SK-N-MC (cell line): ENCODE measurements at regions not wholly inside any gene's neighbourhood (a gene's known extent, or its start where the extent isn't known, plus 50 kb on each side); places are given as distances from the start of the nearest gene placed in this dataset.

Experiments used
- DNase-seq: peaks from one replicate; pipeline ENCODE4 v3.0.0-alpha.2; 2011; ENCODE audit warnings: low read depth, low spot score
- H3K27ac ChIP-seq: fragments of 200-600 bp; sonication (generic); 2 replicates; pipeline ENCODE4 v1.5.1; 2016; ENCODE audit warnings: mixed run types
- H3K36me3 ChIP-seq: fragments of 200-600 bp; sonication (generic); 2 replicates; pipeline ENCODE4 v1.6.1; 2017; ENCODE audit warnings: antibody characterized with exemption, low read length, mixed read lengths; ENCODE audit not compliant: insufficient read depth
- H3K4me3 ChIP-seq: fragments of 200-600 bp; sonication (generic); 2 replicates; pipeline ENCODE4 v1.5.1; 2016
- H3K9ac ChIP-seq: fragments of 200-600 bp; sonication (generic); 2 replicates; pipeline ENCODE4 v1.8.0; 2017; ENCODE audit warnings: mixed run types, mixed read lengths; ENCODE audit not compliant: insufficient read length
- H3K9me3 ChIP-seq: fragments of 200-600 bp; sonication (generic); 2 replicates; pipeline ENCODE4 v1.6.1; 2017; ENCODE audit warnings: low read depth, mild to moderate bottlenecking, antibody characterized with exemption, low read length, moderate library complexity, mixed read lengths
- EZH2 ChIP-seq: fragments of 200-600 bp; sonication (generic); IDR thresholded peaks from one replicate; pipeline ENCODE4 v1.6.1; 2017; ENCODE audit warnings: antibody characterized with exemption
- FOXP2 ChIP-seq: optimal IDR thresholded peaks from 2 replicates; pipeline ENCODE3; 2011; ENCODE audit warnings: mild to moderate bottlenecking, moderate library complexity; ENCODE audit not compliant: insufficient read depth; ENCODE audit errors: extremely low read length, control extremely low read depth
- POLR2AphosphoS5 ChIP-seq: IDR thresholded peaks from 2 replicates; pipeline ENCODE4 v1.6.1; 2012; ENCODE audit warnings: mild to moderate bottlenecking, low read depth, low read length, borderline replicate concordance

DNA sequence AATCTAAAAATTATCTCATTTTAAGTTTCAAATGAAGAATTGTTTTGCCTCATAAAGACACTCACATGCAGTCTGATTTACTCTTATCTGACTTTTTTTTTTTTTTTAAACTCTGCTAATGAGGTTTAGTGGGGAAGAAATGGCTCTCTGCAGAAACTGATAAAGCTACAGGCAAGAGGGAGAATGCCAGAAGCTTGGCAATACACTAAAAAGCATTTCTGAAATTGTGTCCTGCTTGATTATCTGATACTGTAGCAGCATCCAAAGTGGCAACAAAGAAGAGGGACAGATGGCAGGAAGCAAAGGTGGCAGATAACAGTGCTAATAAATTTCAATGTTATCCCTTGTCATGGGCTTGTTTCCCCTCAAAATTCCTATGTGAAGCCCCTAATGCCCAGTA, 1744.9 kb downstream of the NCAM2 start:
- H3K4me3 ChIP-seq: no peak overlapping the region
- TF ChIP-seq EZH2 (no peak), FOXP2 (no peak), POLR2AphosphoS5 (no peak)
- H3K27ac ChIP-seq: no peak overlapping the region
- H3K9me3 ChIP-seq: no peaks in the 10 kb centered on the region; the same call in 1 of the 2 replicates
- no peaks in the 10 kb centered on the region for H3K36me3 ChIP-seq
- no peak overlapping the region for H3K9ac ChIP-seq
- DNase-seq: no peak

- no peaks in the 10 kb centered on the region for H3K36me3 ChIP-seq
- TF ChIP-seq EZH2: no peak
- TF ChIP-seq FOXP2: no peak
- TF ChIP-seq POLR2AphosphoS5: no peak
- no peak overlapping the region for H3K4me3 ChIP-seq
- no peaks in the 10 kb centered on the region for H3K9me3 ChIP-seq
- H3K9ac ChIP-seq: no peak overlapping the region
- DNase-seq: no peak
- no peak overlapping the region for H3K27ac ChIP-seq
These were observed 1756.5 kb downstream of the NCAM2 start for GRCh38 chr21:22754746-22755145.

DNA sequence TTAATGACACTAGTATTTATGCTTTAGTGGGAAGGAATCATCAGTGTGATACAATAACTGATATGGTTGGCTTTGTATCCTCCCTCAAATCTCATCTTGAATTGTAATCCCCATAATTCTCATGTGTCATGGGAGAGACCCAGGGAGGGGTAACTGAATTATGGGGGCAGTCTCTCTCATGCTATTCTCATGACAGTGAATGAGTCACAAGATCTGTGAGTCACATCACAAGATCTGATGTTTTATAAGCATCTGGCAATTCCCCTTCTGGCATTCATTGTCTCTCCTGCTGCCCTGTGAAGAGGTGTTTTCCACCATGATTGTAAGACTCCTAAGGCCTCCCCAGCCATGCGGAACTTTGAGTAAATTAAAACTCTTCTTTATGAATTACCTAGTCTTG, 1760.3 kb downstream of the NCAM2 start:
- TF ChIP-seq EZH2 (no peak), POLR2AphosphoS5 (no peak), FOXP2 (no peak)
- Histone ChIP-seq H3K4me3 (no peak overlapping the region), H3K27ac (no peak overlapping the region), H3K9me3 (no peaks in the 10 kb centered on the region), H3K36me3 (no peaks in the 10 kb centered on the region), H3K9ac (no peak overlapping the region)
- no peak for DNase-seq

GRCh38 chr21:22762463-22762862, 1764.3 kb downstream of the NCAM2 start:
- H3K9ac ChIP-seq: no peak overlapping the region
- no peak overlapping the region for H3K4me3 ChIP-seq
- DNase-seq: no peak
- no peaks in the 10 kb centered on the region for H3K36me3 ChIP-seq
- H3K9me3 ChIP-seq: no peaks in the 10 kb centered on the region
- TF ChIP-seq EZH2 (no peak), FOXP2 (no peak), POLR2AphosphoS5 (no peak)
- no peak overlapping the region for H3K27ac ChIP-seq

GRCh38 chr21:22763442-22763841, 1765.2 kb downstream of the NCAM2 start:
- Histone ChIP-seq H3K36me3 (no peaks in the 10 kb centered on the region), H3K9ac (no peak overlapping the region), H3K9me3 (no peaks in the 10 kb centered on the region), H3K4me3 (no peak overlapping the region), H3K27ac (no peak overlapping the region)
- DNase-seq: no peak
- TF ChIP-seq EZH2: no peak
- no peak for TF ChIP-seq FOXP2
- no peak for TF ChIP-seq POLR2AphosphoS5

- Histone ChIP-seq H3K9ac (no peak overlapping the region), H3K27ac (no peak overlapping the region), H3K9me3 (no peaks in the 10 kb centered on the region), H3K4me3 (no peak overlapping the region), H3K36me3 (no peaks in the 10 kb centered on the region)
- no peak for TF ChIP-seq FOXP2
- TF ChIP-seq POLR2AphosphoS5: no peak
- no peak for TF ChIP-seq EZH2
- no peak for DNase-seq
These were observed 1766.0 kb downstream of the NCAM2 start for GRCh38 chr21:22764222-22764621.

- TF ChIP-seq FOXP2 (no peak), EZH2 (no peak), POLR2AphosphoS5 (no peak; the same call in 1 of the 2 replicates)
- H3K27ac ChIP-seq: peak overlapping the region; percentile 83
- H3K9me3 ChIP-seq: peaks cover 4% of the 10 kb centered on the region; the same call in 1 of the 2 replicates
- no peaks in the 10 kb centered on the region for H3K36me3 ChIP-seq
- no peak overlapping the region for H3K9ac ChIP-seq
- no peak overlapping the region for H3K4me3 ChIP-seq
- peak; percentile 66 for DNase-seq
These were observed 1793.2 kb downstream of the NCAM2 start for GRCh38 chr21:22791376-22791775.

DNA sequence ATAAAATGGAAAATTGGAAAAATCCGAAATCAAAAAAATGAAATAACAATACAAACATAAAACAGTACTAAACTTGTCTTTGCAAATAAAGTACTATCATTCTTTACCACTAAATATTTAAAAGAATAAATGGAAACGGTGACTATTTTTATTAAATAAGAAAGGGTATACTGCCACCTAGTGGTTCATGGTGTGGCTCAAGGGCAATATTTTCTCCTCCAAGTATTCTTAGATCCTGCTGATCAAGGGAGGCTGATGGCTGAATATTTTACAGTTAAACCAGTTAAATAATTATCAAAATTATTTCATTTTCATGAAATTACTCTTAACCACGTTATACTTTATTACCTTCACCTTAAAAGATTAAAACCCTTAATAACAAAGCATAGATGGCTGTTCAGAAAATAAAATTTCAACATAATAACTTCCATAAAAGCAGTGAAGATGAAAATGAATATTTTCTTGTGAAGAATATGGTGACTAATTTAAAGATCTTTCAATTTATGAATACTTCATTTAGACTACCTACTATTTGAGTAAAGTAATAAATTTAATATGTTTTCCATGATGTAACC, 1793.9 kb downstream of the NCAM2 start:
- Histone ChIP-seq H3K9me3 (peaks cover 4% of the 10 kb centered on the region; the same call in 1 of the 2 replicates), H3K27ac (peak overlapping the region; percentile 83; the same call in 1 of the 2 replicates), H3K4me3 (no peak overlapping the region), H3K9ac (no peak overlapping the region), H3K36me3 (no peaks in the 10 kb centered on the region)
- no peak for TF ChIP-seq EZH2
- no peak for TF ChIP-seq FOXP2
- TF ChIP-seq POLR2AphosphoS5: no peak
- DNase-seq: peak; percentile 91

GRCh38 chr21:22795091-22795490, 1796.9 kb downstream of the NCAM2 start:
- no peaks in the 10 kb centered on the region for H3K9me3 ChIP-seq
- no peak overlapping the region for H3K9ac ChIP-seq
- no peaks in the 10 kb centered on the region for H3K36me3 ChIP-seq
- TF ChIP-seq POLR2AphosphoS5 (no peak), FOXP2 (no peak), EZH2 (no peak)
- H3K4me3 ChIP-seq: no peak overlapping the region
- DNase-seq: no peak
- no peak overlapping the region for H3K27ac ChIP-seq
